ENCODE measurements at regions not wholly inside any gene's neighbourhood (a gene's known extent, or its start where the extent isn't known, plus 50 kb on each side); places are given as distances from the start of the nearest gene placed in this dataset.

DNA sequence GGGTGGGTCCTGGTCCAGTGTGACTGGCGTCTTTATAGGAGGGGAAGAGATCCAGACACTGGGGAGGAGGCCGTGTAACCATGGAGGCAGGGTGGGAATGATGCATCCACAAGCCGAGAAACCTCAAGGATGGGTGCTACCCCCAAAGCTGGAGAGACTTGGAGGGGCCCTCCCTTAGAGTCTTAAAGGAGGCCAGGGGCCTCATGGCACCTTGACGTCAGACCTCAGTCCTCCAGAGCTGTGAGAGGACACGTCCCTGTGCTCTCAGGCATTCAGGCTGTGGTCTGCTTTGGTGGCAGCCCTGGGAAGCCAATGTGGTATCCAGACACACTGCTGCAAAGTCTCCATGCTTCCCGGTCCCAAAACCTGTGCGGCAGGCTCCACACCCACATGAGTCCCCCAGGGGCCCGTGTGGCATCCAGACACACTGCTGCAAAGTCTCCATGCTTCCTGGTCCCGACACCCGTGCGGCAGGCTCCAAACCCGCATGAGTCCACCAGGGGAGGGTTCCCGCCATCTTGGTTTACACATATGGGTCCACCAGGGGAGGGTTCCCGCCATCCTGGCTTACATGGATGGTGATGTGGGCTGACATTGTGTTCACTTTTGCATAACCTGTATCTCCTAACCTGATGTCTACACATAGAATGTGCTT lies 278.0 kb downstream of the SMOC2 start:
- TF ChIP-seq, protein P1, sequence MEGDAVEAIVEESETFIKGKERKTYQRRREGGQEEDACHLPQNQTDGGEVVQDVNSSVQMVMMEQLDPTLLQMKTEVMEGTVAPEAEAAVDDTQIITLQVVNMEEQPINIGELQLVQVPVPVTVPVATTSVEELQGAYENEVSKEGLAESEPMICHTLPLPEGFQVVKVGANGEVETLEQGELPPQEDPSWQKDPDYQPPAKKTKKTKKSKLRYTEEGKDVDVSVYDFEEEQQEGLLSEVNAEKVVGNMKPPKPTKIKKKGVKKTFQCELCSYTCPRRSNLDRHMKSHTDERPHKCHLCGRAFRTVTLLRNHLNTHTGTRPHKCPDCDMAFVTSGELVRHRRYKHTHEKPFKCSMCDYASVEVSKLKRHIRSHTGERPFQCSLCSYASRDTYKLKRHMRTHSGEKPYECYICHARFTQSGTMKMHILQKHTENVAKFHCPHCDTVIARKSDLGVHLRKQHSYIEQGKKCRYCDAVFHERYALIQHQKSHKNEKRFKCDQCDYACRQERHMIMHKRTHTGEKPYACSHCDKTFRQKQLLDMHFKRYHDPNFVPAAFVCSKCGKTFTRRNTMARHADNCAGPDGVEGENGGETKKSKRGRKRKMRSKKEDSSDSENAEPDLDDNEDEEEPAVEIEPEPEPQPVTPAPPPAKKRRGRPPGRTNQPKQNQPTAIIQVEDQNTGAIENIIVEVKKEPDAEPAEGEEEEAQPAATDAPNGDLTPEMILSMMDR (IDR thresholded peaks at IDR 0.05; ENCODE audit: low read depth, low read length): no peak
- no peak overlapping the region for H3K4me3 ChIP-seq (ENCODE audit: low read depth, low read length)
